K562 (cell line): ENCODE measurements at regions not wholly inside any gene's neighbourhood (a gene's known extent, or its start where the extent isn't known, plus 50 kb on each side); places are given as distances from the start of the nearest gene placed in this dataset.

Experiments
- CBX5 ChIP-seq: IDR thresholded peaks from 2 replicates; pipeline ENCODE4 v1.6.1; 2014; ENCODE audit warnings: low read depth, borderline replicate concordance
- CHCHD3 ChIP-seq: fragments of 250-450 bp; sonication (Bioruptor Pico); IDR thresholded peaks from 2 replicates; pipeline ENCODE4 v2.1.2; 2022; ENCODE audit warnings: mild to moderate bottlenecking
- FOXA3 ChIP-seq, 2 experiments: fragments of 450-650 bp in 1 of 2; sonication (generic) in 1 of 2; formaldehyde crosslinking; IDR thresholded peaks in 1 of 2; conservative IDR thresholded peaks in 1 of 2; 2 replicates each; pipeline versions ENCODE4 v1.4.0 to v1.8.0; 2020 to 2022; ENCODE audit warnings: mild to moderate bottlenecking in 2 of 2, missing genetic modification reagents in 1 of 2
- PHB2 ChIP-seq: fragments of 450-650 bp; IDR thresholded peaks from 2 replicates; pipeline ENCODE4 v1.6.1; 2017; ENCODE audit warnings: low read depth
- PHF8 ChIP-seq: fragments of 200-600 bp; sonication (generic); IDR thresholded peaks from 2 replicates; pipeline ENCODE4 v1.6.1; 2012; ENCODE audit warnings: mixed run types, mild to moderate bottlenecking, inconsistent platforms, low read length, moderate library complexity, borderline replicate concordance
- ZBTB8A ChIP-seq: fragments of 450-650 bp; IDR thresholded peaks from 2 replicates; pipeline ENCODE4 v1.6.1; 2018; ENCODE audit warnings: mild to moderate bottlenecking, moderate library complexity; ENCODE audit not compliant: partially characterized antibody
- TF ChIP-seq, protein P1 (sequence below): fragments of 250-450 bp; sonication (Bioruptor Pico); IDR thresholded peaks from 2 replicates; pipeline ENCODE4 v1.4.0; 2020; ENCODE audit warnings: borderline replicate concordance
- TF ChIP-seq, protein P2 (sequence below), 2 experiments: IDR thresholded peaks; 2 replicates each; pipeline ENCODE4 v1.6.1; 2012; ENCODE audit warnings: improper control_type of control experiment in 2 of 2, low read depth in 2 of 2, low read length in 2 of 2, borderline replicate concordance in 1 of 2

DNA sequence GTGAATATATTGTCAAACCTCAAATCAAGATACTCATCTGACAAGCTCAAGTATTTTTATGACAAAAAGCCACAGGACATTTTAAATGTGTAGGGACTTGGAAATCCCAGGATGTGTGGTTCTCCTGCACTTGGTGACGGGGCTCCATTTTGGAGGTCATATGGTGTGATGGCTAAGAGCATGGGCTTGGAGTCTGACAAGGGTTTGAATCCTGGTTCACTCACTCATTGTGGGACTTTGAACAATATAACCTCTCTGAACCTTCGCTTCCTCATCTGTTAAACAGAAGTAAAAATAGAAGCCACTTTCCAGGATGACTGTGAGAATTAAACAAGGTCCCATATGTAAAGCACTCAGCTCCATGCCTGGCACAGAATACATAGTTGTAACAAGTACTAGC, 99.6 kb downstream of the SMIM20 start (continued):
- TF ChIP-seq ZBTB8A (no peak), FOXA3 (CRISPR knock-in tag; conservative IDR thresholded peaks at IDR 0.05 in 1 of 2, IDR thresholded peaks at IDR 0.05 in 1 of 2) (no peak), PHF8 (no peak), CHCHD3 (no peak), PHB2 (no peak), CBX5 (no peak)
- TF ChIP-seq, protein P1, sequence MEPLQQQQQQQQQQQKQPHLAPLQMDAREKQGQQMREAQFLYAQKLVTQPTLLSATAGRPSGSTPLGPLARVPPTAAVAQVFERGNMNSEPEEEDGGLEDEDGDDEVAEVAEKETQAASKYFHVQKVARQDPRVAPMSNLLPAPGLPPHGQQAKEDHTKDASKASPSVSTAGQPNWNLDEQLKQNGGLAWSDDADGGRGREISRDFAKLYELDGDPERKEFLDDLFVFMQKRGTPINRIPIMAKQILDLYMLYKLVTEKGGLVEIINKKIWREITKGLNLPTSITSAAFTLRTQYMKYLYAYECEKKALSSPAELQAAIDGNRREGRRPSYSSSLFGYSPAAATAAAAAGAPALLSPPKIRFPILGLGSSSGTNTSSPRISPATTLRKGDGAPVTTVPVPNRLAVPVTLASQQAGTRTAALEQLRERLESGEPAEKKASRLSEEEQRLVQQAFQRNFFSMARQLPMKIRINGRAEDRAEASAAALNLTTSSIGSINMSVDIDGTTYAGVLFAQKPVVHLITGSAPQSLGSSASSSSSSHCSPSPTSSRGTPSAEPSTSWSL (CRISPR knock-in tag): no peak
- TF ChIP-seq, protein P2, sequence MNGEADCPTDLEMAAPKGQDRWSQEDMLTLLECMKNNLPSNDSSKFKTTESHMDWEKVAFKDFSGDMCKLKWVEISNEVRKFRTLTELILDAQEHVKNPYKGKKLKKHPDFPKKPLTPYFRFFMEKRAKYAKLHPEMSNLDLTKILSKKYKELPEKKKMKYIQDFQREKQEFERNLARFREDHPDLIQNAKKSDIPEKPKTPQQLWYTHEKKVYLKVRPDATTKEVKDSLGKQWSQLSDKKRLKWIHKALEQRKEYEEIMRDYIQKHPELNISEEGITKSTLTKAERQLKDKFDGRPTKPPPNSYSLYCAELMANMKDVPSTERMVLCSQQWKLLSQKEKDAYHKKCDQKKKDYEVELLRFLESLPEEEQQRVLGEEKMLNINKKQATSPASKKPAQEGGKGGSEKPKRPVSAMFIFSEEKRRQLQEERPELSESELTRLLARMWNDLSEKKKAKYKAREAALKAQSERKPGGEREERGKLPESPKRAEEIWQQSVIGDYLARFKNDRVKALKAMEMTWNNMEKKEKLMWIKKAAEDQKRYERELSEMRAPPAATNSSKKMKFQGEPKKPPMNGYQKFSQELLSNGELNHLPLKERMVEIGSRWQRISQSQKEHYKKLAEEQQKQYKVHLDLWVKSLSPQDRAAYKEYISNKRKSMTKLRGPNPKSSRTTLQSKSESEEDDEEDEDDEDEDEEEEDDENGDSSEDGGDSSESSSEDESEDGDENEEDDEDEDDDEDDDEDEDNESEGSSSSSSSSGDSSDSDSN (IDR thresholded peaks at IDR 0.05; ENCODE audit: borderline replicate concordance in 1 of 2, low read depth in 2 of 2, low read length in 2 of 2): no peak
